Peyer's patch (tissue), 4 donors: ENCODE measurements at regions not wholly inside any gene's neighbourhood (a gene's known extent, or its start where the extent isn't known, plus 50 kb on each side); places are given as distances from the start of the nearest gene placed in this dataset.

Source experiments
- DNase-seq, 3 donors: peaks; one replicate each; pipeline ENCODE4 v3.0.0-alpha.2; 2017 to 2019
- H3K27ac ChIP-seq, 4 donors: fragments of 200-600 bp; sonication (generic); one replicate each; pipeline ENCODE4 v1.5.1; 2016 to 2019
- H3K27me3 ChIP-seq, 2 donors: fragments of 200-600 bp; sonication (generic); one replicate each; pipeline ENCODE4 v1.5.1; 2019
- H3K36me3 ChIP-seq, 3 donors: fragments of 200-600 bp; sonication (generic); one replicate each; pipeline ENCODE4 v1.5.1; 2016 to 2019
- H3K4me1 ChIP-seq, 4 donors: fragments of 200-600 bp; sonication (generic); one replicate each; pipeline ENCODE4 v1.5.1; 2016 to 2019
- H3K4me3 ChIP-seq, 4 donors: fragments of 200-600 bp; sonication (generic); 1 replicate in 3 of 4; 2 replicates in 1 of 4; pipeline ENCODE4 v1.5.1; 2016 to 2019; ENCODE audit warnings: mild to moderate bottlenecking in 1 of 4
- H3K9me3 ChIP-seq, 4 donors: fragments of 200-600 bp; sonication (generic); one replicate each; pipeline ENCODE4 v1.5.1; 2016 to 2019; ENCODE audit warnings: mild to moderate bottlenecking in 1 of 4
- CTCF ChIP-seq, 6 experiments: fragments of 450-650 bp in 4 of 6; fragments of 200-600 bp in 2 of 6; sonication (generic) in 1 of 6; IDR thresholded peaks; one replicate each; pipeline ENCODE4 v1.5.1; 2017 to 2019; ENCODE audit warnings: antibody characterized with exemption in 6 of 6, mild to moderate bottlenecking in 3 of 6, moderate library complexity in 1 of 6
- POLR2A ChIP-seq, 2 donors: fragments of 450-650 bp; IDR thresholded peaks; one replicate each; pipeline ENCODE4 v1.5.1; 2017; ENCODE audit warnings: antibody characterized with exemption in 2 of 2, mild to moderate bottlenecking in 2 of 2, moderate library complexity in 2 of 2

GRCh38 chr4:3834186-3834662 is 68.0 kb downstream of the ADRA2C start:
- no peaks in the 10 kb centered on the region for H3K36me3 ChIP-seq
- no peaks in the 10 kb centered on the region for H3K9me3 ChIP-seq
- no peaks in the 10 kb centered on the region for H3K4me1 ChIP-seq
- no peak for TF ChIP-seq POLR2A (IDR thresholded peaks at IDR 0.05)
- TF ChIP-seq CTCF (IDR thresholded peaks at IDR 0.05) = no peak
- DNase-seq = no peak
- H3K4me3 ChIP-seq = no peak overlapping the region
- H3K27me3 ChIP-seq = no peaks in the 10 kb centered on the region
- H3K27ac ChIP-seq = no peak overlapping the region

GRCh38 chr4:3834663-3835521 is 68.7 kb downstream of the ADRA2C start:
- no peak for DNase-seq

DNA sequence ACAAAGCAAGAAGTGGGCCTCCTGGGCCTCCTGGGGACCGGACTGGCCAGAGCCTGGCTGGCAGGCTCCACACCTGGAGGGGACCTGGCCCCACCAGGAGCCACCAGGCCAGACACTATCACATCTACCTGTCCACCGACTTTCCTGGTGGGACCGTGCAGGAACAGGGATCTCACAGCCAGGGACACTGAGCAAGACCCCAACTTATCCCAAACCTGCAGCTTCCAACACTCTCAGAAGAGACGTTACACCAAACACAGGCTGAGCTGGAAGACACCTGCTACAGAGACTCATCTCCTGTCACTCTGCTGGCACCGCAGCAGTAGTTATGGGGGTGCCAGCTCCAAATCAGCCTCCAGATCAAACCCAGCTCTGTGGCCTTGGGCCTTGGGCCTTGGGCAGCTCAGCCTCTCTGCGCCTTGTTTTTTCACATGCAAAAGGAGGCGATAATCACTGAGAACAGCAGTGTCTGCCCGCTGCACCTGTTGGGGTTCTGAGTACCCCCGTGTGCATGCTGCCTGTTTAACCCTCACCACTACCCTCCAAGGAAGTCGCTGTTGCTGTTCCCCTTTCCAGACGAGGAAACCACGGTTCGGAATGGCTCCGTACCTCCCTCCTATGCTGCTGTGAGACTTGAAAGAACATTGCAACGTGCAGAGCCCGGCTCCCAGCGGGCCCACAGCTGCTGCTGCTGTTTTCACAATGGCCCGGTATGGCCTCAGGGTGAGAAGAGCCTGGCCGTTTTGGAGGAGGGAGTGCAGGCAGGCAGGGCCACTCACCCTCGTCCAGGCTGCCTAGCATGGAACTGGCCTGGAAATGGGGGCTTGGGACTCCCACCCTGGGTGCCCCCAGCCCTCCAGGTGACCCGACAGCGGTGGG is 69.6 kb downstream of the ADRA2C start:
- no peaks in the 10 kb centered on the region for H3K9me3 ChIP-seq
- no peaks in the 10 kb centered on the region for H3K27me3 ChIP-seq
- no peak for DNase-seq
- no peak overlapping the region for H3K4me3 ChIP-seq
- no peaks in the 10 kb centered on the region for H3K36me3 ChIP-seq
- H3K27ac ChIP-seq = no peak overlapping the region
- TF ChIP-seq POLR2A (IDR thresholded peaks at IDR 0.05) = no peak
- TF ChIP-seq CTCF (IDR thresholded peaks at IDR 0.05) = no peak
- no peaks in the 10 kb centered on the region for H3K4me1 ChIP-seq

More at GRCh38 chr4:3834663-3835521, 68.7 kb downstream of the ADRA2C start:
- H3K27ac ChIP-seq = no peak overlapping the region
- no peak for TF ChIP-seq CTCF (IDR thresholded peaks at IDR 0.05)
- TF ChIP-seq POLR2A (IDR thresholded peaks at IDR 0.05) = no peak
- no peaks in the 10 kb centered on the region for H3K27me3 ChIP-seq
- no peaks in the 10 kb centered on the region for H3K9me3 ChIP-seq
- no peak overlapping the region for H3K4me3 ChIP-seq
- H3K36me3 ChIP-seq = no peaks in the 10 kb centered on the region
- H3K4me1 ChIP-seq = no peaks in the 10 kb centered on the region

- no peaks in the 10 kb centered on the region for H3K4me1 ChIP-seq
- no peak for DNase-seq
- no peaks in the 10 kb centered on the region for H3K27me3 ChIP-seq
- H3K27ac ChIP-seq = no peak overlapping the region
- no peaks in the 10 kb centered on the region for H3K9me3 ChIP-seq
- H3K36me3 ChIP-seq = no peaks in the 10 kb centered on the region
- no peak for TF ChIP-seq CTCF (IDR thresholded peaks at IDR 0.05)
- TF ChIP-seq POLR2A (IDR thresholded peaks at IDR 0.05) = no peak
- no peak overlapping the region for H3K4me3 ChIP-seq
Observed at GRCh38 chr4:3836406-3836755, 70.2 kb downstream of the ADRA2C start.

- Histone ChIP-seq H3K4me1 (no peaks in the 10 kb centered on the region), H3K36me3 (no peaks in the 10 kb centered on the region)
- DNase-seq = no peak
Observed at GRCh38 chr4:3836756-3837601, 70.8 kb downstream of the ADRA2C start.

More at GRCh38 chr4:3836756-3837601, 70.8 kb downstream of the ADRA2C start:
- Histone ChIP-seq H3K9me3 (no peaks in the 10 kb centered on the region), H3K27ac (no peak overlapping the region), H3K4me3 (no peak overlapping the region), H3K27me3 (no peaks in the 10 kb centered on the region)
- TF ChIP-seq CTCF (IDR thresholded peaks at IDR 0.05) (no peak), POLR2A (IDR thresholded peaks at IDR 0.05) (no peak)
